H4 (cell line): ENCODE measurements at regions not wholly inside any gene's neighbourhood (a gene's known extent, or its start where the extent isn't known, plus 50 kb on each side); places are given as distances from the start of the nearest gene placed in this dataset.

Experiments used
- DNase-seq: peaks from one replicate; pipeline ENCODE4 v3.0.0-alpha.2; 2015; ENCODE audit warnings: low spot score

GRCh38 chr15:85889956-85890619 lies 95.4 kb upstream of the KLHL25 start:
- no peak for DNase-seq

GRCh38 chr15:85890620-85890980 lies 95.9 kb upstream of the KLHL25 start:
- no peak for DNase-seq

GRCh38 chr15:85891470-85891869 lies 96.7 kb upstream of the KLHL25 start:
- DNase-seq = no peak

- no peak for DNase-seq
These were observed 97.5 kb upstream of the KLHL25 start for GRCh38 chr15:85892232-85892631.

- DNase-seq = no peak
These were observed 102.6 kb upstream of the KLHL25 start for GRCh38 chr15:85897207-85897894.

GRCh38 chr15:85897895-85898717 lies 103.4 kb upstream of the KLHL25 start:
- DNase-seq = no peak

GRCh38 chr15:85899927-85900326 lies 105.2 kb upstream of the KLHL25 start:
- no peak for DNase-seq

- DNase-seq = no peak
These were observed 111.2 kb upstream of the KLHL25 start for GRCh38 chr15:85905751-85906450.

- no peak for DNase-seq
These were observed 111.9 kb upstream of the KLHL25 start for GRCh38 chr15:85906640-85907039.

GRCh38 chr15:85910834-85911233 lies 116.1 kb upstream of the KLHL25 start:
- DNase-seq = no peak

- no peak for DNase-seq
These were observed 118.7 kb upstream of the KLHL25 start for GRCh38 chr15:85913461-85913860.

GRCh38 chr15:85920956-85921355 lies 126.2 kb upstream of the KLHL25 start:
- DNase-seq = no peak

GRCh38 chr15:85924088-85924487 lies 129.4 kb upstream of the KLHL25 start:
- DNase-seq = no peak

- DNase-seq = no peak
These were observed 131.0 kb upstream of the KLHL25 start for GRCh38 chr15:85925649-85926237.

- no peak for DNase-seq
These were observed 132.1 kb upstream of the KLHL25 start for GRCh38 chr15:85926834-85927233.

GRCh38 chr15:85927931-85928537 lies 133.3 kb upstream of the KLHL25 start:
- DNase-seq = no peak

GRCh38 chr15:85929786-85930185 lies 135.1 kb upstream of the KLHL25 start:
- no peak for DNase-seq

GRCh38 chr15:85932391-85932790 lies 137.7 kb upstream of the KLHL25 start:
- no peak for DNase-seq

GRCh38 chr15:85934691-85935090 lies 140.0 kb upstream of the KLHL25 start:
- no peak for DNase-seq

GRCh38 chr15:85935182-85935581 lies 140.5 kb upstream of the KLHL25 start:
- DNase-seq = no peak

- DNase-seq = no peak
These were observed 142.0 kb upstream of the AGBL1 start for GRCh38 chr15:85937661-85938060.
